GM04504 (cell line): ENCODE measurements at regions not wholly inside any gene's neighbourhood (a gene's known extent, or its start where the extent isn't known, plus 50 kb on each side); places are given as distances from the start of the nearest gene placed in this dataset.

ENCODE experiments used
- DNase-seq: peaks from one replicate; pipeline ENCODE4 v3.0.0-alpha.2; 2012; ENCODE audit warnings: low read depth

DNA sequence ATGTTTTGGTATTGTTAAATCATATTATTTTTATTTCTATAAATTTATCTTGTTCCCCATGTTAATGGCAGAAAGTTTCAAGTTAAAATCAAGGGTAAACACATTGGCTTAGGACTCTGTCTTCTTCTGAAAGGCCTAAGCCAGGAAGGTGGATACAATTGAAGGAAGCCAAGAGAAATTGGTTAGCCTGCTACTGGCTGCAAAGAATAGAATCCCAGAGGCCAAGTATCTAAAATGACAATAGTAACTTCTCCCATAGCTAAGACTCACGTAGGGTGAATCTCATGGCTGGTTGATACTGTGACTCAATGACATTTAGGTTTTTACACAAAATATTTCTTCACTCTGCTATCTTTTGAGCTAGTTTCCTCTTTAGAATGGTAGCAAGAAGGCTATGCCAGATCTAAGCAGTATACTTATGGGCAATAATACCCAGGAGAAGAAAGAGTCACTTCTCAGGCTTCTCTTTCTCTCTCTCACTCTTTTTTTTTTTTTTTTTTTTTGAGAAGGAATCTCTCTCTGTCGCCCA is 621.5 kb upstream of the TBL1XR1 start:
- no peak for DNase-seq

DNA sequence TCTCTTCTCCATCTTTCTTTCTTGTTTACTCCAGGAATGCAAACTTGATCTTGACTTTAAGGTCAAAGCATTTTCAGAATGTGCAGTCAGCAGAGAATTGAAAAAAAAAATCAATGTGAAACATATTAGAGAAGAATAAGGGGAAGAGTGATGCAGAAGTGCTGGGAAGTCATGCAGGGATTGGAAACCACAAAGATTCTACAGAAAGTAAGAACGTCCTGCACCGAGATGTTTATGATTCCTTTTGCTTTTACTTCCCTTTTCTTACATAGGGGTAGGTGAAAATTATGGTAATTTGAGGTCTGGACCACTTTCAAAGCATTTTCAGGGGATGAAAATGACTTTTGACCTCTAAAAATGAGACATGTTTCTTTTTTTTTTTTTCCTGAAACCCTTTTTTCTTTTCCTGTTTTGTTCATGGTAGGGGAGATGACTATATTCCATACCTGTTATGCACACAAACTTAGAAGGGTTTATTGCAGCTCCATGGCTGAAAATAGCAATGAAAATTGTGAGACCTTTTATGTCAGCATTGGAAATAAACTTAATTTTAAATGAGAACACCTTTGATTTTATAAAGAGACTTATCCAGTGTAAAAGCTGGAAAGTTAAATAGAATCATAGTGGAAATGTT is 623.5 kb upstream of the TBL1XR1 start:
- DNase-seq, result no peak

DNA sequence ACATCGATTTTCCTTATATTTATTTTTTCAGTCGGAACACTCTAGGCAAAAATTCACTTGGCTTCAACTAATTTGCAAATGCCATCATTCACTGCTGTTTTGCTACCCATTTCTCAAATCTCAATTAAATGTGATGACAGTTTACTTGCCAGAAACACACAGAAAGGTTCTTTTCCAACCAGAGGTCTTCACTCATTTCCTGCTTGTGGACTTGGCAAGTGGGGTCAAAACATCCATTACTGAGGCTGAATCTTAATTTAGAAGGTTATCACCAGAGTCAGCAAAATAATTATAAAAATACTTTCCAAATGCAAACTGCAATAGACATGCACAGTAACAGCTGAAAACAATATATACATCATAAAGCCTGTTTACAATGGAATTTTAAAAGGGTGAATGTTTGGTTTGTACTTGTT is 625.4 kb upstream of the TBL1XR1 start:
- DNase-seq, result no peak

- DNase-seq, result no peak
Observed at GRCh38 chr3:177823701-177824189, 626.5 kb upstream of the TBL1XR1 start.

- no peak for DNase-seq
Observed at GRCh38 chr3:177824190-177824786, 627.0 kb upstream of the TBL1XR1 start.

- DNase-seq, result no peak
Observed at GRCh38 chr3:177824841-177825240, 627.6 kb upstream of the TBL1XR1 start.

- no peak for DNase-seq
Observed at GRCh38 chr3:177826253-177826652, 629.0 kb upstream of the TBL1XR1 start.

DNA sequence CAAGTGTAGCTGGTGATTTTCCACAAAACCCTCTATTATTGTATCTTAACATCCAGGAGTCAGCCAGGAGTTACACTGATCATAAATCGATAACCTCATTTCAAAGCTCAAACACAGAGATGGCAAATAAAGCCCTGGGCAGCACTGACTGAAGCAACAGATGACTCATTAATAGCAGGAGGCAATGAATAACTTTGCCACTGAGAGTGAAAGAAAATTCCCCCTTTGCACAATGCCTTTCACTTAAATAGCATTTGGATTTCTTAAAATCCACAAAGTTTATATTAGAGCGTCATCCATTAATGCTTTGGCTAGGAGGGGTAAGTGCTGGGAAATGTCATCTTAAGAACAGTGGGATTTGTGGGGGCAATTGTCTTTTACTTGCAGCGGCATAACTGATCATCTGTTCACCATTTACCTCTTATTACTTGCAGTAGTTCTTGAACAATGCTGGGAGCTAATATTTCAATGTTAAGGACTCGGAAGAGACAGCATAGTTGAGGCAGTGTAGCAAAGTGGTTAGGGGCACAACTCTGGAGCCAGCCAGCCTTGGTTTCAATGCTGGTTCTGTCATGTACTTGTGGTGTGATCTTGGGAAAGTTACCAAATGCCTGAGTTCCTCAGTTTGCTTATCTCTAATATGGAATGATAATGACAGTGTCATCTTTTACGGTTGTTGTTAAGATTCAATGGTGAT is 630.4 kb upstream of the TBL1XR1 start:
- DNase-seq, result peak; percentile 48

DNA sequence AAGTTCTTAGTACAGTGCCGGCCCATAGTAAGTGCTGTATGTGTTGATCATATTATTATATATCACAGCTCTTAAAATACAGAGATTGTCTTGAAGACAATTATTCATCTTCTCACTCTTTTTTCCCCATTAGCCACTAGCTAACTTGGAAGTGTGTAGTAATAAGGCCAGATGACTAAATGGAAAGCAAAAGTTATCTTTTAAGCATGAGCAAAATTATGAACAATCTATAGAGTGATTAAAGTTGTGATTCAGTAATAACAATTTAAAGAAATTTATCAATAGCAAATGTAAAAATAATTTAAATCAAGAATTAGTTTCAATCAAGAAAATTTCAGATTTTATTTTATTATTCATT is 630.9 kb upstream of the TBL1XR1 start:
- DNase-seq, result no peak

DNA sequence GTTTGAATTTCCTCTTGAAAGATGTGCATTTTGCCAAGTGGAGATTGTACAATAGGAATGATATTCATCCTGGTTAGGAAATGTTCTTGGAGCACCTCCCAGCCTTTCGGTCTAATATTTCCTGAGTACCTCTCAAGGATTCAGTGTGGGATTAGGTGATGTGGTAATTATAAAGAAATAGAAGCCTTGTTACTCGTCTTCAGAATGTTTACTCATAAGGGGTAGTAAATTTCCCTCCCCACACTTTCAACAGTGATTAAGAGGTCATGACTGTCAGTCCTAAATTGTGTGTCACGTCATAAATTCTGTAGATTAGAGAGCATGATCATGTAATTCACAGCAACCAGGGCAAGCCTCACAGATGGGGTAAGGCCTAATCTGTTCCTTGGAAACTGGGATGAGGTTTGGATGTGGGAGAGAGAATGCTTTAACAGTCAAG is 633.1 kb upstream of the TBL1XR1 start:
- DNase-seq, result peak; percentile 92

DNA sequence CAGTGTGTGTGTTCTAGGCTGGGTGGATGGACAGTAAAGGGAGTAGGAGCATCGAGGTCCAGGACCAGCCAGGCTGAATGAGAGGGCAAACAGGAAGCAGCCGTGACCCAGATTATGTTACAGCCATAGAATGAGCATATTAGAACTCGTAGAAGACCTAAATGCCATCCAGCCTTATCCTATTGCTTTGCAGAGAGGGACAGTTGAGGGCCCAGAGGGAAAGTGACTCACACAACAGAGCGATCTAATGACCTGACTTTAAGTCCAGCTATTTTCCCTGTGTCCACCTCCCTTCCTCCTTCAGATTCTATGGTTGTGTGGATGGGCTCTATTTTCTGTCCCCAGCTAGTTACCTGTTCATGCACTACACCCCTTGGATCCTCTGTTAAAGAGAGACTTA is 634.1 kb upstream of the TBL1XR1 start:
- no peak for DNase-seq

DNA sequence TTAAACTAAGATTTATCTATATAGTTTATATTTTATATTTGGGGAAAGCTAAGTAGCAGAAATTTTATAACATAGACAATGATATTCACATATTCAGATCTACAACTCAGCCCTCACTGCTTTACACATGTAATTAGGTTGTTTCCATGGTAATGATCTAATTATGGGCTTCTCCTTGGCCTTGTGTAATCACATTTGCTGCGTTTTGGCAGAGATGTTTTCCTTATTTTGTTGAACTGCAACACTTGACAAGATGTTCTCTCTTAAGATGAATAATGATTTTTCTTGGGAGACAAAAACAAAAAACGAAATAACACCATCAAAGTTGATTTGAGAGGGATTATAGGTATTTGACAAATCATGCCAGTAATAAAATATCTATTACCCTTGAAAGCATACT is 635.6 kb upstream of the TBL1XR1 start:
- DNase-seq, result no peak

- DNase-seq, result no peak
Observed at GRCh38 chr3:177833332-177833731, 636.0 kb upstream of the TBL1XR1 start.

GRCh38 chr3:177835008-177835407 is 637.7 kb upstream of the TBL1XR1 start:
- peak; percentile 91 for DNase-seq

GRCh38 chr3:177835917-177836316 is 638.6 kb upstream of the TBL1XR1 start:
- DNase-seq, result peak; percentile 54

GRCh38 chr3:177836671-177837070 is 639.4 kb upstream of the TBL1XR1 start:
- no peak for DNase-seq

GRCh38 chr3:177837951-177838655 is 640.8 kb upstream of the TBL1XR1 start:
- no peak for DNase-seq

- no peak for DNase-seq
Observed at GRCh38 chr3:177838766-177839350, 641.6 kb upstream of the TBL1XR1 start.

DNA sequence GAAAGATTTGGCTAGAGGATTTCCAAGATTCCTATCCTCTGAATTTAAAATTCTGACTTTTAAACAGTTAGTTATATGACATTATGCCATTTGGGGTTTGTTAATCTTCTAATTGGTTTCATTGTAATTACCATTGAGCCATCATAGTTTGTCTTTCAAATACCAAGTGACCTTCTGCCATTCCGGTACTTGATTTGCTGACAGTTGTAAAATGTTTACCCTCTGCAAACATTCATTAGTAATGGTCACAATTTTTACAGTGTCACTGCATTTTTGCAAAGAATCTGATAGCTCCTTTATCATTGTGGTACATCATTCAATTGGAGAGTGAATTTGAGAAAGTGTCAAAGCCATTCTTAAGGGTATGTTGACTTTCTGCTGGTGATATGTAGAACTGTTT is 645.0 kb upstream of the TBL1XR1 start:
- no peak for DNase-seq

DNA sequence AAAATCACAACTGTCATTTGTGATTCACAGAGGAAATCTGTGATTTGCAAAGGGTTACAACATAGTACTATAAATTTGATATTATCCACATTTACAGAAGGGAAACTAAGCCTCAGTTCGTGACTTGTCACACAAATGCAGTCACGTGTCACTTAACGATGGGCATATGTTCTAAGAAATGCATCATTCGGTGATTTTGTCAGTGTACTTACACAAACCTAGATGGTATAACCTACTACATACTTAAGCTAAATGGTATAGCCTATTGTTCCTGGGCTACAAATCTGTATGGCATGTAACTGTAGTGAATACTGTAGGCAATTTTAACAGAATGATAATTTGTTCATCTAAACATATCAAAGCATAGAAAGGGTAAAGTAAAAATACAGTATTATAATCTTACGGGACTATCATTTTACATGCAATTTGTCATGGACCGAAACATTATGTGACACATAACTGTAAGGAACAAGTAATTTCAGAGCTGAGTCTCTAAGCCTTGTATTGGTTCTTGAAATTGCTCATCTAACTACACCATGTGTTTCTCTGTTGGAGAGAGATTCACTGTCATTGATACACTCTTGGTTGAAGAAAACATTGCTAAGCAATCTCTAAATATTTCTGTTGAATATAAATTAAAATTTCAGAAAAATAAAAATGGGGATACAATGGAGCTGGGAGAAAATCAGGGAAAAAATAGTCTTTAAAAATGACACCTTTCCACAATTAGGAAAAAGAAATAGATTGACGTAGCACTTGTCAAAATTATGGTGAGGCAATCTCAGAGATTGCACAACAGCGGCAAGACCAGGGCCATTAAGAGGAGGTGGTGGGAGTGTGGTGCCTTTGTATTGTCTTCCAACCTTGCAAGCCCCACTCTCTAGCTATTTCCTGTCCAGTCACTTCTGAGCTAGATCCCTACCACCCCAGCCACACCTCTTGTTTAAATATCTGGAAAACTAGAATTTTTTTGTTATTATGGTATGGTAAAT is 645.8 kb upstream of the TBL1XR1 start:
- DNase-seq, result no peak
